LNCAP (cell line): ENCODE measurements at regions not wholly inside any gene's neighbourhood (a gene's known extent, or its start where the extent isn't known, plus 50 kb on each side); places are given as distances from the start of the nearest gene placed in this dataset.

Source experiments
- TF ChIP-seq, protein P1 (sequence below): fragments of 450-650 bp; IDR thresholded peaks from 2 replicates; pipeline ENCODE4 v1.5.1; 2017; ENCODE audit warnings: mild to moderate bottlenecking

- TF ChIP-seq, protein P1, sequence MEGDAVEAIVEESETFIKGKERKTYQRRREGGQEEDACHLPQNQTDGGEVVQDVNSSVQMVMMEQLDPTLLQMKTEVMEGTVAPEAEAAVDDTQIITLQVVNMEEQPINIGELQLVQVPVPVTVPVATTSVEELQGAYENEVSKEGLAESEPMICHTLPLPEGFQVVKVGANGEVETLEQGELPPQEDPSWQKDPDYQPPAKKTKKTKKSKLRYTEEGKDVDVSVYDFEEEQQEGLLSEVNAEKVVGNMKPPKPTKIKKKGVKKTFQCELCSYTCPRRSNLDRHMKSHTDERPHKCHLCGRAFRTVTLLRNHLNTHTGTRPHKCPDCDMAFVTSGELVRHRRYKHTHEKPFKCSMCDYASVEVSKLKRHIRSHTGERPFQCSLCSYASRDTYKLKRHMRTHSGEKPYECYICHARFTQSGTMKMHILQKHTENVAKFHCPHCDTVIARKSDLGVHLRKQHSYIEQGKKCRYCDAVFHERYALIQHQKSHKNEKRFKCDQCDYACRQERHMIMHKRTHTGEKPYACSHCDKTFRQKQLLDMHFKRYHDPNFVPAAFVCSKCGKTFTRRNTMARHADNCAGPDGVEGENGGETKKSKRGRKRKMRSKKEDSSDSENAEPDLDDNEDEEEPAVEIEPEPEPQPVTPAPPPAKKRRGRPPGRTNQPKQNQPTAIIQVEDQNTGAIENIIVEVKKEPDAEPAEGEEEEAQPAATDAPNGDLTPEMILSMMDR: no peak
Observed at GRCh38 chr1:4418021-4418420, 236.4 kb upstream of the AJAP1 start.

GRCh38 chr1:4421986-4422385 is 232.4 kb upstream of the AJAP1 start:
- TF ChIP-seq, protein P1: no peak

DNA sequence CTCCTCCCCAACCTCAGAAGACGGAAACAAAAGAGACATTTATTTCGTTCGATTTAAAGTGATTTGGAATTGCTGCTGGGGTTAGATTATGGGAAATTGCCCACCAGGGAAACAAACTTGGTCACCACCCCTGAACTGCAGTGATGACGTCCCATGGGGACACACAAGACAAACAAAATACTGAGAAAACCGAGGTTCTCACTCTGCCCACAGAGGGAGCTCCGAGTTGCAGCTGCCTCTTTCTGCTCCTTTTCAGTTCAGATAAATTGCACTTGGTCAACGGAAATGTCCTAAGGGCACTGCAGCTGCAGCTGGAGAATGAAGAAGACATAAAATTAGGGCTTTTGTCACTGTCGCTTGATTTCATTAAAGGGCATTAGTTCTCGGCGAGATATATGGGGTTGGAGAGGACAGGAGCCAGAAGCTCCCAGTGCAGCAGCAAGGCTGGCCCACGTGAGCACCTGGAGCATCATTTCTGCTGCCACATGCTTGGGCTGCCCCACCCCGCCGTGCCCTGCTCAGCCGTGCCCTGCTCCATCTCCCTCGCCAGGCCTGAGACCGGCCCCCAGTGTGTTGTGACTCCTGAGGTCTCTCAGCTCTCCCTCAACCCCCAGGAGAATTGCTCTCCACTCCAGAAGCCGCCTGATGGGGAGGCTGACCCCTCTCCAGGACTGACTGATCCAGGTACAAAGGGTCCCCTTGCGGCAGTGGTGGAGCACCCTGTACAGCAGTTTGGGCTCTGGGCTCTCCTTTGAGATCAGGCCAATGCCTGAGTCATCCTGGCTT is 231.7 kb upstream of the AJAP1 start:
- TF ChIP-seq, protein P1: no peak

DNA sequence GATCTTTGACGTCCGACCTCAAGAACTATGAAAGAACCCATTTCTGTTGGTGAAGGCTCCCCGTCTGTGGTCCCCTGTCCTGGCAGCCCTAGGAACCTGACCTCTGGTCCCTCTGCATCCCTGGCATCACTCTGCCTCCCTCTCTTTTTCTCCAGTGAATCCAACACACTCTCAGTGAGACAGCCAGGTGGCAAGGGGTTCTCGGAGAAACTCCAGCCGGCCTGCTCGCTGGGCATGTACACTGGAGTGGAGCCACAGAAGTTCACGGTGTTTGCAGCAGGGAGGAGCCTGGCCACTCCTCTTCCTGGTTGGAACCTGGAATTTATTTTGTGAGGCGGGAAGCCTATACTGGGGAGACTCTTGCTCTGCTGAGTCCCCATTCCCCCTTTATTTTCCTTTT is 230.2 kb upstream of the AJAP1 start:
- TF ChIP-seq, protein P1: no peak

DNA sequence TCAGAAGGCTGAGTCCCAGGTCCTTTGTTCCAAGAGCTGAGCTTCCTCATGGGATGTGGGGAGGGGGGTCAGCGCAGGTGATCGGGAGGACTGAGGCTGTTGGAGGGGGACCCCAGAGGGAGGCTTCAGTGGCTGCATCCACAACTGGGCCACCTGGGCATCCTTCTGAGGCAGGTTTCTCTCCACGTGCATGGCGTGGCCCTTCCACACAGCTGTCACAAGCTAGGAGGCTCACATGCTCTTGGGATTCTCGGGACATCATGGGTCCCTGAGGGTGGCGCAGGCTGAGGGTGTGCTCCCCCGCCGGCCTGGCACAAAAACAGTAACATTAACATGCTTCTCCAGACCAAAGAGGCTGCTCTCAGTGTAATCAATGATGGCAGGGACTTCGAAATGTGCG is 229.6 kb upstream of the AJAP1 start:
- TF ChIP-seq, protein P1: no peak

DNA sequence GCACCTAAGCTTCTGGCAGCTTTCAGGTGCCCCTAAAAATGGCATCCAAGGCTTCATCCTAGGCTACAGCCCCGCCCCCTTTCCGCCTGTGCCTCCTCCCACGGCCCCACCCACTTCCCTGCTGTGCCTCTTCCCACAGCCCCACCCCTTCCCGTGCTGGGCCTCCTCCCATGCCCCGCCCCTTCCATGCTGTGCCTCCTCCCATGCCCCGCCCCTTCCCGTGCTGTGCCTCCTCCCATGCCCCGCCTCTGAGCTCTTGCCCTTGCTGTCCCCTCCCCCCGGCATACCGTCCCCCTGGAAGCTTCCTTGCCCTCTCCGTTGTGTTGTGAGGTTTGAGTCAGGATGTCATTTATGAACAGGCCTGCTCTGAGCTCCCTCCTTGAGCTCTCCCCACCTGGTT is 228.5 kb upstream of the AJAP1 start:
- TF ChIP-seq, protein P1: no peak

DNA sequence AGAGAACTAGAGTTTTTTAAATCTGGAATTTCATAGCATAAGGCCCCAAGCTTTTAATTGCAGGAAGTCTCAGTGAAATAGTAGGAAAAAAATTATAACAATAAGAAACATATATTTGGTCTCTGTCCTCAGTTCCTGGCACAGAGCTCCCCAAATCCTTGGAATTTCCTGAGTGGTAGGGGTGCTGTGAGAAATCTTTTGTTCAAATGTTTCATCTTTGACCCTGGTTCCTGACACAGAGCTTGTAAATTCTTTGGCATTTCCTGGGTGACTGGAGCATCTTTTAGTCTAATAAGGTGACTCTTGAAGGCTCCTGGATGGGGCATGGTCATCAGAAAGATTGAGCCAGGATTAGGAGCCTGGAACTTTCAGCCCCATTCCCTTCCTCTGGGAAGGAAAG is 225.7 kb upstream of the AJAP1 start:
- TF ChIP-seq, protein P1: no peak
